GM23338 (cell line): ENCODE measurements at regions not wholly inside any gene's neighbourhood (a gene's known extent, or its start where the extent isn't known, plus 50 kb on each side); places are given as distances from the start of the nearest gene placed in this dataset.

ENCODE experiments used
- ATAC-seq: fragments of 200-7000 bp; cut with Tn5 transposase; 3 replicates; pipeline ENCODE4 v1.9.1; 2020
- DNase-seq: peaks from one replicate; pipeline ENCODE4 v3.0.0-alpha.2; 2015; ENCODE audit warnings: low spot score
- H2AFZ ChIP-seq: fragments of 200-600 bp; sonication (generic); 2 replicates; pipeline ENCODE4 v1.8.0; 2016; ENCODE audit warnings: antibody characterized with exemption, mild to moderate bottlenecking, moderate library complexity
- H3F3A ChIP-seq: fragments of 200-600 bp; sonication (generic); replicated peaks from 2 replicates; pipeline ENCODE4 v1.8.0; 2017; ENCODE audit warnings: antibody characterized with exemption, mixed run types, low read depth
- H3K27ac ChIP-seq: fragments of 200-600 bp; sonication (generic); 2 replicates; pipeline ENCODE4 v1.6.1; 2016; ENCODE audit warnings: low read depth
- H3K27me3 ChIP-seq: fragments of 200-600 bp; sonication (generic); 2 replicates; pipeline ENCODE4 v1.8.0; 2016; ENCODE audit warnings: mild to moderate bottlenecking, mixed run types, moderate library complexity; ENCODE audit not compliant: insufficient read depth
- H3K36me3 ChIP-seq: fragments of 200-600 bp; sonication (generic); 2 replicates; pipeline ENCODE4 v1.8.0; 2016; ENCODE audit warnings: mild to moderate bottlenecking; ENCODE audit not compliant: insufficient read depth
- H3K4me1 ChIP-seq: fragments of 200-600 bp; sonication (generic); 2 replicates; pipeline ENCODE4 v1.8.0; 2016; ENCODE audit warnings: mild to moderate bottlenecking, moderate library complexity; ENCODE audit not compliant: insufficient read depth
- H3K4me2 ChIP-seq: fragments of 200-600 bp; sonication (generic); 2 replicates; pipeline ENCODE4 v1.7.1; 2017; ENCODE audit warnings: mixed run types
- H3K4me3 ChIP-seq: fragments of 200-600 bp; sonication (generic); 2 replicates; pipeline ENCODE4 v1.6.1; 2016; ENCODE audit warnings: mixed run types
- H3K79me2 ChIP-seq: fragments of 200-600 bp; sonication (generic); replicated peaks from 2 replicates; pipeline ENCODE4 v1.8.0; 2017; ENCODE audit warnings: mild to moderate bottlenecking; ENCODE audit not compliant: insufficient read depth
- H3K9me2 ChIP-seq: fragments of 200-600 bp; sonication (generic); 2 replicates; pipeline ENCODE4 v1.8.0; 2017; ENCODE audit not compliant: insufficient read depth
- H4K20me1 ChIP-seq: fragments of 200-600 bp; sonication (generic); replicated peaks from 2 replicates; pipeline ENCODE4 v1.8.0; 2017; ENCODE audit warnings: mild to moderate bottlenecking; ENCODE audit not compliant: insufficient read depth
- H3K27ac Mint-ChIP-seq: 2 replicates; pipeline ENCODE4 v1.8.0; 2020; ENCODE audit warnings: inconsistent platforms, mild to moderate bottlenecking, moderate library complexity, mixed read lengths
- H3K27me3 Mint-ChIP-seq: 3 replicates; pipeline ENCODE4 v1.8.0; 2022; ENCODE audit warnings: low read depth, mild to moderate bottlenecking, moderate library complexity, mixed read lengths, inconsistent platforms; ENCODE audit not compliant: insufficient read depth, poor library complexity
- H3K36me3 Mint-ChIP-seq: 3 replicates; pipeline ENCODE4 v1.8.0; 2021; ENCODE audit warnings: low read depth, mild to moderate bottlenecking, inconsistent platforms, moderate library complexity, mixed read lengths
- H3K4me1 Mint-ChIP-seq: 3 replicates; pipeline ENCODE4 v1.8.0; 2020; ENCODE audit warnings: mild to moderate bottlenecking, inconsistent platforms, mixed read lengths
- H3K4me3 Mint-ChIP-seq: 3 replicates; pipeline ENCODE4 v1.8.0; 2021; ENCODE audit warnings: moderate library complexity, mild to moderate bottlenecking, inconsistent platforms, mixed read lengths
- H3K9me3 Mint-ChIP-seq: 3 replicates; pipeline ENCODE4 v1.8.0; 2020; ENCODE audit warnings: moderate library complexity, mild to moderate bottlenecking, inconsistent platforms, mixed read lengths
- CREB1 ChIP-seq: fragments of 250-450 bp; sonication (Bioruptor Pico); IDR thresholded peaks from 2 replicates; pipeline ENCODE4 v1.5.0; 2020; ENCODE audit warnings: low read depth, mild to moderate bottlenecking, moderate library complexity
- EZH2 ChIP-seq: fragments of 200-600 bp; sonication (generic); IDR thresholded peaks from one replicate; pipeline ENCODE4 v1.8.0; 2017; ENCODE audit warnings: antibody characterized with exemption, mild to moderate bottlenecking, low read depth; ENCODE audit not compliant: unreplicated experiment
- EZH2phosphoT487 ChIP-seq: fragments of 200-600 bp; sonication (generic); IDR thresholded peaks from one replicate; pipeline ENCODE4 v1.8.1; 2018; ENCODE audit warnings: antibody characterized with exemption; ENCODE audit not compliant: unreplicated experiment
- JUNB ChIP-seq: IDR thresholded peaks from one replicate; pipeline ENCODE4 v1.6.1; 2016; ENCODE audit warnings: antibody characterized with exemption; ENCODE audit not compliant: unreplicated experiment
- NANOG ChIP-seq: IDR thresholded peaks from 2 replicates; pipeline ENCODE4 v1.6.1; 2016; ENCODE audit warnings: antibody characterized with exemption, borderline replicate concordance
- POLR2AphosphoS5 ChIP-seq: IDR thresholded peaks from 2 replicates; pipeline ENCODE4 v1.6.1; 2016; ENCODE audit warnings: antibody characterized with exemption, low read depth
- STAT1 ChIP-seq: IDR thresholded peaks from one replicate; pipeline ENCODE4 v1.6.1; 2016; ENCODE audit warnings: antibody characterized with exemption; ENCODE audit not compliant: unreplicated experiment
- ZNF331 ChIP-seq: fragments of 250-450 bp; sonication (Bioruptor Pico); IDR thresholded peaks from 2 replicates; pipeline ENCODE4 v1.5.0; 2020; ENCODE audit warnings: low read depth, mild to moderate bottlenecking, moderate library complexity
- TF ChIP-seq, protein P1 (sequence below): IDR thresholded peaks from one replicate; pipeline ENCODE4 v1.6.1; 2018; ENCODE audit warnings: antibody characterized with exemption; ENCODE audit not compliant: unreplicated experiment
- TF ChIP-seq, protein P2 (sequence below): IDR thresholded peaks from 2 replicates; pipeline ENCODE4 v1.6.1; 2016; ENCODE audit warnings: antibody characterized with exemption
- TF ChIP-seq, protein P3 (sequence below): fragments of 250-450 bp; sonication (Bioruptor Pico); IDR thresholded peaks from 2 replicates; pipeline ENCODE4 v1.5.0; 2020; ENCODE audit warnings: mild to moderate bottlenecking, moderate library complexity
- TF ChIP-seq, protein P4 (sequence below), 2 experiments: fragments of 200-600 bp in 1 of 2; sonication (generic) in 1 of 2; conservative IDR thresholded peaks; 2 replicates each; pipeline versions ENCODE4 v1.5.1 to v1.6.1; 2016 to 2017; ENCODE audit warnings: antibody characterized with exemption in 2 of 2, low read depth in 2 of 2, mild to moderate bottlenecking in 2 of 2, moderate library complexity in 1 of 2

DNA sequence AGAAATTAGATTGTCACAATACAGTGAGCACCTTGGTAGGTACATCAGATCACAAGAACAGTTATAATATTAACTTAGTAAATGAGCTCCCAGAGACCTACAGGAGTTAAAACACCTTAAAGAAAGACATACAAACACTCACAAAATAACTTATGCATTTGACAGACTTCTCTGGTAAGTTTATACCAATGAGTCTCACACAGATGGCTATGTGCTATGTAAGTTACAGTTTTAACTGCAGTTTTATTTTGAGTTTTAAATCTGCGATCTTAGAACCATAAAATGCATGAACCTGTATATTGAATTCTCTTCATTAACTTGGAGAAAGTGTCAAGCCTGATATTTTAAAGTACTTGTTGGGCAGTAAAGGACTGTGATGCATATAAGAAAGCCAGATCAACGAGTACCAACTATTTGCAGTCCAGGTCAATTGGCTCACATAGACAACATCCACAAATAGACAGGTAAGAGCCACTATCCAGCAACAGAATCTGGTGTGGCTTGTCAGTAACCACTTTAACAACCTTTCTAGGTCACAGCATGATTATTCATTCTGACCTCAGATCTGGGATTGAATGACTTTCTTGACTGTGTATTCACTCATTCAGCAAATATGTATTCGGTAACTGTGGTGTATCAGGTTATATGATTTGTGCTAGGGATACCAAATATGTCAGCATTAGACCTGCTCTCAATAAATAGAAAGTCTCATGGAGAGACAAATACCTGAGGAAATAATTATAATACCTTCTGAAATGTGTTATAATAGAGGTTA is 856.6 kb upstream of the MGAT4C start (continued):
- TF ChIP-seq, protein P1, sequence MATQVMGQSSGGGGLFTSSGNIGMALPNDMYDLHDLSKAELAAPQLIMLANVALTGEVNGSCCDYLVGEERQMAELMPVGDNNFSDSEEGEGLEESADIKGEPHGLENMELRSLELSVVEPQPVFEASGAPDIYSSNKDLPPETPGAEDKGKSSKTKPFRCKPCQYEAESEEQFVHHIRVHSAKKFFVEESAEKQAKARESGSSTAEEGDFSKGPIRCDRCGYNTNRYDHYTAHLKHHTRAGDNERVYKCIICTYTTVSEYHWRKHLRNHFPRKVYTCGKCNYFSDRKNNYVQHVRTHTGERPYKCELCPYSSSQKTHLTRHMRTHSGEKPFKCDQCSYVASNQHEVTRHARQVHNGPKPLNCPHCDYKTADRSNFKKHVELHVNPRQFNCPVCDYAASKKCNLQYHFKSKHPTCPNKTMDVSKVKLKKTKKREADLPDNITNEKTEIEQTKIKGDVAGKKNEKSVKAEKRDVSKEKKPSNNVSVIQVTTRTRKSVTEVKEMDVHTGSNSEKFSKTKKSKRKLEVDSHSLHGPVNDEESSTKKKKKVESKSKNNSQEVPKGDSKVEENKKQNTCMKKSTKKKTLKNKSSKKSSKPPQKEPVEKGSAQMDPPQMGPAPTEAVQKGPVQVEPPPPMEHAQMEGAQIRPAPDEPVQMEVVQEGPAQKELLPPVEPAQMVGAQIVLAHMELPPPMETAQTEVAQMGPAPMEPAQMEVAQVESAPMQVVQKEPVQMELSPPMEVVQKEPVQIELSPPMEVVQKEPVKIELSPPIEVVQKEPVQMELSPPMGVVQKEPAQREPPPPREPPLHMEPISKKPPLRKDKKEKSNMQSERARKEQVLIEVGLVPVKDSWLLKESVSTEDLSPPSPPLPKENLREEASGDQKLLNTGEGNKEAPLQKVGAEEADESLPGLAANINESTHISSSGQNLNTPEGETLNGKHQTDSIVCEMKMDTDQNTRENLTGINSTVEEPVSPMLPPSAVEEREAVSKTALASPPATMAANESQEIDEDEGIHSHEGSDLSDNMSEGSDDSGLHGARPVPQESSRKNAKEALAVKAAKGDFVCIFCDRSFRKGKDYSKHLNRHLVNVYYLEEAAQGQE = no peak

DNA sequence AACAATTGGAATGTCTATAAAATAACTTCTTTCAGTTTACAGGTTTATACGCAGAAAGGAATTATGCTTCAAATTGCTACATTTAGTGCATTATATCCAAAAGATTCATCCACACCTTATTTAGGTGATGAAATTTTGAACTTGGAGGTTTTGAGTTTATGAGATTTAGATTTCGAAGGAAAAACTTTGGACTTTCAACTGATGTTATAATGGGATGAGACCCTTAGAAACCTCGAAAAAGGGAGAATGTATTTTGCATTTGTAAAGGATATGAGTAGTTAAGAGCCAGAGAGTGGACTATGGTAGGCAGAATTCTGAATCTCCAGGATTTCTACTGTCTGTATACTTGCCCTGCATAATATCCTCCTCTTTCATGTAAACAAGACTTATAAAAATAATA is 851.6 kb upstream of the MGAT4C start:
- ATAC-seq (no peak), DNase-seq (no peak)
- H3K9me2 ChIP-seq = no peaks in the 10 kb centered on the region
- Mint-ChIP-seq H3K36me3 (no peaks in the 10 kb centered on the region; the same call in 2 of the 3 replicates), H3K4me3 (no peak overlapping the region), H3K27ac (no peak overlapping the region), H3K9me3 (peaks cover 2% of the 10 kb centered on the region; the same call in 1 of the 3 replicates), H3K27me3 (no peaks in the 10 kb centered on the region), H3K4me1 (peaks cover 10% of the 10 kb centered on the region; the same call in 2 of the 3 replicates)
- no peaks in the 10 kb centered on the region for H3K27me3 ChIP-seq
- 0 out of 2 replicates have a peak overlapping the region, but pooled peaks have one; percentile 3 for H3K4me3 ChIP-seq
- no peak overlapping the region for H2AFZ ChIP-seq
- H3K36me3 ChIP-seq = no peaks in the 10 kb centered on the region
- no peaks in the 10 kb centered on the region for H4K20me1 ChIP-seq
- 0 out of 2 replicates have a peak overlapping the region, but pooled peaks have one; percentile 7 for H3K27ac ChIP-seq
- peak overlapping the region; percentile 40 for H3K4me2 ChIP-seq
- H3K4me1 ChIP-seq = peaks cover 24% of the 10 kb centered on the region
- no peaks in the 10 kb centered on the region for H3K79me2 ChIP-seq
- no peaks in the 10 kb centered on the region for H3F3A ChIP-seq
- no peak for TF ChIP-seq CREB1 (CRISPR knock-in tag)
- no peak for TF ChIP-seq EZH2phosphoT487
- TF ChIP-seq, protein P2, sequence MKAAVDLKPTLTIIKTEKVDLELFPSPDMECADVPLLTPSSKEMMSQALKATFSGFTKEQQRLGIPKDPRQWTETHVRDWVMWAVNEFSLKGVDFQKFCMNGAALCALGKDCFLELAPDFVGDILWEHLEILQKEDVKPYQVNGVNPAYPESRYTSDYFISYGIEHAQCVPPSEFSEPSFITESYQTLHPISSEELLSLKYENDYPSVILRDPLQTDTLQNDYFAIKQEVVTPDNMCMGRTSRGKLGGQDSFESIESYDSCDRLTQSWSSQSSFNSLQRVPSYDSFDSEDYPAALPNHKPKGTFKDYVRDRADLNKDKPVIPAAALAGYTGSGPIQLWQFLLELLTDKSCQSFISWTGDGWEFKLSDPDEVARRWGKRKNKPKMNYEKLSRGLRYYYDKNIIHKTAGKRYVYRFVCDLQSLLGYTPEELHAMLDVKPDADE = no peak
- TF ChIP-seq, protein P3, sequence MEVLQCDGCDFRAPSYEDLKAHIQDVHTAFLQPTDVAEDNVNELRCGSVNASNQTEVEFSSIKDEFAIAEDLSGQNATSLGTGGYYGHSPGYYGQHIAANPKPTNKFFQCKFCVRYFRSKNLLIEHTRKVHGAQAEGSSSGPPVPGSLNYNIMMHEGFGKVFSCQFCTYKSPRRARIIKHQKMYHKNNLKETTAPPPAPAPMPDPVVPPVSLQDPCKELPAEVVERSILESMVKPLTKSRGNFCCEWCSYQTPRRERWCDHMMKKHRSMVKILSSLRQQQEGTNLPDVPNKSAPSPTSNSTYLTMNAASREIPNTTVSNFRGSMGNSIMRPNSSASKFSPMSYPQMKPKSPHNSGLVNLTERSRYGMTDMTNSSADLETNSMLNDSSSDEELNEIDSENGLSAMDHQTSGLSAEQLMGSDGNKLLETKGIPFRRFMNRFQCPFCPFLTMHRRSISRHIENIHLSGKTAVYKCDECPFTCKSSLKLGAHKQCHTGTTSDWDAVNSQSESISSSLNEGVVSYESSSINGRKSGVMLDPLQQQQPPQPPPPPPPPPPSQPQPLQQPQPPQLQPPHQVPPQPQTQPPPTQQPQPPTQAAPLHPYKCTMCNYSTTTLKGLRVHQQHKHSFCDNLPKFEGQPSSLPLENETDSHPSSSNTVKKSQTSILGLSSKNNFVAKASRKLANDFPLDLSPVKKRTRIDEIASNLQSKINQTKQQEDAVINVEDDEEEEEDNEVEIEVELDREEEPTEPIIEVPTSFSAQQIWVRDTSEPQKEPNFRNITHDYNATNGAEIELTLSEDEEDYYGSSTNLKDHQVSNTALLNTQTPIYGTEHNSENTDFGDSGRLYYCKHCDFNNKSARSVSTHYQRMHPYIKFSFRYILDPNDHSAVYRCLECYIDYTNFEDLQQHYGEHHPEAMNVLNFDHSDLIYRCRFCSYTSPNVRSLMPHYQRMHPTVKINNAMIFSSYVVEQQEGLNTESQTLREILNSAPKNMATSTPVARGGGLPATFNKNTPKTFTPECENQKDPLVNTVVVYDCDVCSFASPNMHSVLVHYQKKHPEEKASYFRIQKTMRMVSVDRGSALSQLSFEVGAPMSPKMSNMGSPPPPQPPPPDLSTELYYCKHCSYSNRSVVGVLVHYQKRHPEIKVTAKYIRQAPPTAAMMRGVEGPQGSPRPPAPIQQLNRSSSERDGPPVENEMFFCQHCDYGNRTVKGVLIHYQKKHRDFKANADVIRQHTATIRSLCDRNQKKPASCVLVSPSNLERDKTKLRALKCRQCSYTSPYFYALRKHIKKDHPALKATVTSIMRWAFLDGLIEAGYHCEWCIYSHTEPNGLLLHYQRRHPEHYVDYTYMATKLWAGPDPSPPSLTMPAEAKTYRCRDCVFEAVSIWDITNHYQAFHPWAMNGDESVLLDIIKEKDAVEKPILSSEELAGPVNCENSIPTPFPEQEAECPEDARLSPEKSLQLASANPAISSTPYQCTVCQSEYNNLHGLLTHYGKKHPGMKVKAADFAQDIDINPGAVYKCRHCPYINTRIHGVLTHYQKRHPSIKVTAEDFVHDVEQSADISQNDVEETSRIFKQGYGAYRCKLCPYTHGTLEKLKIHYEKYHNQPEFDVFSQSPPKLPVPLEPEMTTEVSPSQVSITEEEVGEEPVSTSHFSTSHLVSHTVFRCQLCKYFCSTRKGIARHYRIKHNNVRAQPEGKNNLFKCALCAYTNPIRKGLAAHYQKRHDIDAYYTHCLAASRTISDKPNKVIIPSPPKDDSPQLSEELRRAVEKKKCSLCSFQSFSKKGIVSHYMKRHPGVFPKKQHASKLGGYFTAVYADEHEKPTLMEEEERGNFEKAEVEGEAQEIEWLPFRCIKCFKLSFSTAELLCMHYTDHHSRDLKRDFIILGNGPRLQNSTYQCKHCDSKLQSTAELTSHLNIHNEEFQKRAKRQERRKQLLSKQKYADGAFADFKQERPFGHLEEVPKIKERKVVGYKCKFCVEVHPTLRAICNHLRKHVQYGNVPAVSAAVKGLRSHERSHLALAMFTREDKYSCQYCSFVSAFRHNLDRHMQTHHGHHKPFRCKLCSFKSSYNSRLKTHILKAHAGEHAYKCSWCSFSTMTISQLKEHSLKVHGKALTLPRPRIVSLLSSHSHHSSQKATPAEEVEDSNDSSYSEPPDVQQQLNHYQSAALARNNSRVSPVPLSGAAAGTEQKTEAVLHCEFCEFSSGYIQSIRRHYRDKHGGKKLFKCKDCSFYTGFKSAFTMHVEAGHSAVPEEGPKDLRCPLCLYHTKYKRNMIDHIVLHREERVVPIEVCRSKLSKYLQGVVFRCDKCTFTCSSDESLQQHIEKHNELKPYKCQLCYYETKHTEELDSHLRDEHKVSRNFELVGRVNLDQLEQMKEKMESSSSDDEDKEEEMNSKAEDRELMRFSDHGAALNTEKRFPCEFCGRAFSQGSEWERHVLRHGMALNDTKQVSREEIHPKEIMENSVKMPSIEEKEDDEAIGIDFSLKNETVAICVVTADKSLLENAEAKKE (CRISPR knock-in tag) = no peak
- no peak for TF ChIP-seq JUNB
- no peak for TF ChIP-seq NANOG
- TF ChIP-seq ZNF331 (CRISPR knock-in tag) = no peak
- TF ChIP-seq STAT1 = no peak
- TF ChIP-seq POLR2AphosphoS5 = no peak
- TF ChIP-seq EZH2 = no peak
- TF ChIP-seq, protein P4, sequence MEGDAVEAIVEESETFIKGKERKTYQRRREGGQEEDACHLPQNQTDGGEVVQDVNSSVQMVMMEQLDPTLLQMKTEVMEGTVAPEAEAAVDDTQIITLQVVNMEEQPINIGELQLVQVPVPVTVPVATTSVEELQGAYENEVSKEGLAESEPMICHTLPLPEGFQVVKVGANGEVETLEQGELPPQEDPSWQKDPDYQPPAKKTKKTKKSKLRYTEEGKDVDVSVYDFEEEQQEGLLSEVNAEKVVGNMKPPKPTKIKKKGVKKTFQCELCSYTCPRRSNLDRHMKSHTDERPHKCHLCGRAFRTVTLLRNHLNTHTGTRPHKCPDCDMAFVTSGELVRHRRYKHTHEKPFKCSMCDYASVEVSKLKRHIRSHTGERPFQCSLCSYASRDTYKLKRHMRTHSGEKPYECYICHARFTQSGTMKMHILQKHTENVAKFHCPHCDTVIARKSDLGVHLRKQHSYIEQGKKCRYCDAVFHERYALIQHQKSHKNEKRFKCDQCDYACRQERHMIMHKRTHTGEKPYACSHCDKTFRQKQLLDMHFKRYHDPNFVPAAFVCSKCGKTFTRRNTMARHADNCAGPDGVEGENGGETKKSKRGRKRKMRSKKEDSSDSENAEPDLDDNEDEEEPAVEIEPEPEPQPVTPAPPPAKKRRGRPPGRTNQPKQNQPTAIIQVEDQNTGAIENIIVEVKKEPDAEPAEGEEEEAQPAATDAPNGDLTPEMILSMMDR (conservative IDR thresholded peaks at IDR 0.05; ENCODE audit: low read depth in 2 of 2) = no peak
